OCI-LY1 (cell line): ENCODE measurements at regions not wholly inside any gene's neighbourhood (a gene's known extent, or its start where the extent isn't known, plus 50 kb on each side); places are given as distances from the start of the nearest gene placed in this dataset.

Source experiments
- H2AFZ ChIP-seq: fragments of 200-600 bp; sonication (generic), shearing (Covaris generic); 2 replicates; pipeline ENCODE4 v1.6.0; 2014; ENCODE audit warnings: antibody characterized with exemption, mild to moderate bottlenecking, low read length
- H3F3A ChIP-seq: fragments of 200-600 bp; sonication (generic), shearing (Covaris generic); 2 replicates; pipeline ENCODE4 v1.6.0; 2014; ENCODE audit warnings: mild to moderate bottlenecking, antibody characterized with exemption, low read length, moderate library complexity; ENCODE audit not compliant: insufficient read depth
- H3K27ac ChIP-seq: fragments of 200-600 bp; sonication (generic); 2 replicates; pipeline ENCODE4 v1.5.1; 2014; ENCODE audit warnings: low read length, mixed run types, mild to moderate bottlenecking, low read depth; ENCODE audit not compliant: poor library complexity, severe bottlenecking
- H3K27me3 ChIP-seq: fragments of 200-600 bp; sonication (generic); 2 replicates; pipeline ENCODE4 v1.6.0; 2014; ENCODE audit warnings: antibody characterized with exemption, mild to moderate bottlenecking, low read length, moderate library complexity; ENCODE audit not compliant: insufficient read depth
- H3K36me3 ChIP-seq: fragments of 200-600 bp; sonication (generic); 2 replicates; pipeline ENCODE4 v1.6.1; 2014; ENCODE audit warnings: mild to moderate bottlenecking, antibody characterized with exemption, low read length, moderate library complexity, mixed read lengths; ENCODE audit not compliant: insufficient read depth
- H3K4me1 ChIP-seq: fragments of 200-600 bp; sonication (generic); 2 replicates; pipeline ENCODE4 v1.5.1; 2014; ENCODE audit warnings: mild to moderate bottlenecking, low read length, moderate library complexity; ENCODE audit not compliant: insufficient read depth, severe bottlenecking
- H3K4me2 ChIP-seq: fragments of 200-600 bp; sonication (generic), shearing (Covaris generic); 2 replicates; pipeline ENCODE4 v1.6.1; 2014; ENCODE audit warnings: low read length
- H3K4me3 ChIP-seq: fragments of 200-600 bp; sonication (generic); 2 replicates; pipeline ENCODE4 v1.5.1; 2014; ENCODE audit warnings: low read length, low read depth, mild to moderate bottlenecking, mixed read lengths; ENCODE audit not compliant: poor library complexity, severe bottlenecking
- H3K79me2 ChIP-seq: fragments of 200-600 bp; shearing (Covaris generic); 2 replicates; pipeline ENCODE4 v1.6.1; 2016; ENCODE audit warnings: mixed run types, low read length, mixed read lengths; ENCODE audit not compliant: insufficient read depth
- H3K9ac ChIP-seq: fragments of 200-600 bp; sonication (generic), shearing (Covaris generic); 2 replicates; pipeline ENCODE4 v1.6.1; 2014; ENCODE audit warnings: mild to moderate bottlenecking, low read length, mixed read lengths
- H3K9me2 ChIP-seq: fragments of 200-600 bp; sonication (generic), shearing (Covaris generic); 2 replicates; pipeline ENCODE4 v1.6.1; 2014; ENCODE audit warnings: low read depth, mild to moderate bottlenecking, low read length, mixed read lengths
- H3K9me3 ChIP-seq: fragments of 200-600 bp; shearing (Covaris generic); 2 replicates; pipeline ENCODE4 v1.6.1; 2014; ENCODE audit warnings: low read length, mixed read lengths
- H4K20me1 ChIP-seq: fragments of 200-600 bp; sonication (generic), shearing (Covaris generic); 2 replicates; pipeline ENCODE4 v1.6.0; 2016; ENCODE audit warnings: mild to moderate bottlenecking, low read length; ENCODE audit not compliant: insufficient read depth
- CTCF ChIP-seq: fragments of 200-600 bp; sonication (generic), shearing (Covaris generic); IDR thresholded peaks from 2 replicates; pipeline ENCODE4 v1.5.1; 2017; ENCODE audit warnings: mild to moderate bottlenecking, antibody characterized with exemption, low read length, moderate library complexity, mixed read lengths
- EZH2 ChIP-seq: fragments of 200-600 bp; sonication (generic), shearing (Covaris generic); IDR thresholded peaks from 2 replicates; pipeline ENCODE4 v1.8.0; 2017; ENCODE audit warnings: borderline replicate concordance, mixed run types, mild to moderate bottlenecking, antibody characterized with exemption, low read length, moderate library complexity, mixed read lengths

DNA sequence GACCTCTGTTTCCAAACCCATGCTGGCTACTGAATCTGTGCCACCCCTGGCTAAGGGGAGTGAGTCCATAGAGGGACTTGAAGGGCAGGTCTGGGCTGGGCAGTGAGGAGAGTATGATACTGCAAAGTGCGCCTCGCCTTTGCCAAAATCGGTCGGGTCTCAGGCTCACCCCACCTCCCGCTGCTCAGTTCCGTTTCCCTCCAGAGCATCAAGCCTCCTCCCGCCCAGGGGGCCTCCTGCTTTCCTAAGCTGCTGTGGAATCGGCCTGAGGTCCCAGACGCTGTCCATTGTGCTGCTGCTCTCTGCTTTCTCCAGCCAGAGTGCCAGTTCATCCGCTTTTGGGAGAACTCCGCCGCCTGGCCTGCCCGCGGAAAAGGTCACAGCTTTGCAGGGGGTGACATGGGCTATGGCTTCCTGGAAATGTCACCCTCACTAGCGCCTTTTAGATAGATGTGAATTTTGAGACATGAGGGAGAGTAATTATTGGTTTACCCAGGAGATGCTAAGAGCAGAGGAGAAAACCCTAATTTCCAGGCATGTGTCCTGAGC lies 1418.4 kb downstream of the UQCRFS1 start:
- H3K9me3 ChIP-seq = peaks cover 3% of the 10 kb centered on the region; the same call in 1 of the 2 replicates
- peak overlapping the region; percentile 79 for H3K27ac ChIP-seq
- H3K4me3 ChIP-seq = peak overlapping the region; percentile 91
- no peak for TF ChIP-seq EZH2
- no peak for TF ChIP-seq CTCF
- peak overlapping the region; percentile 90 for H3K9ac ChIP-seq
- H3K4me2 ChIP-seq = peak overlapping the region; percentile 69
- H3K4me1 ChIP-seq = peaks cover 23% of the 10 kb centered on the region
- H3K36me3 ChIP-seq = peaks cover 28% of the 10 kb centered on the region
- no peaks in the 10 kb centered on the region for H3F3A ChIP-seq
- no peaks in the 10 kb centered on the region for H3K9me2 ChIP-seq
- peaks cover 57% of the 10 kb centered on the region for H3K79me2 ChIP-seq
- no peak overlapping the region for H2AFZ ChIP-seq
- H3K27me3 ChIP-seq = no peaks in the 10 kb centered on the region
- H4K20me1 ChIP-seq = no peaks in the 10 kb centered on the region

DNA sequence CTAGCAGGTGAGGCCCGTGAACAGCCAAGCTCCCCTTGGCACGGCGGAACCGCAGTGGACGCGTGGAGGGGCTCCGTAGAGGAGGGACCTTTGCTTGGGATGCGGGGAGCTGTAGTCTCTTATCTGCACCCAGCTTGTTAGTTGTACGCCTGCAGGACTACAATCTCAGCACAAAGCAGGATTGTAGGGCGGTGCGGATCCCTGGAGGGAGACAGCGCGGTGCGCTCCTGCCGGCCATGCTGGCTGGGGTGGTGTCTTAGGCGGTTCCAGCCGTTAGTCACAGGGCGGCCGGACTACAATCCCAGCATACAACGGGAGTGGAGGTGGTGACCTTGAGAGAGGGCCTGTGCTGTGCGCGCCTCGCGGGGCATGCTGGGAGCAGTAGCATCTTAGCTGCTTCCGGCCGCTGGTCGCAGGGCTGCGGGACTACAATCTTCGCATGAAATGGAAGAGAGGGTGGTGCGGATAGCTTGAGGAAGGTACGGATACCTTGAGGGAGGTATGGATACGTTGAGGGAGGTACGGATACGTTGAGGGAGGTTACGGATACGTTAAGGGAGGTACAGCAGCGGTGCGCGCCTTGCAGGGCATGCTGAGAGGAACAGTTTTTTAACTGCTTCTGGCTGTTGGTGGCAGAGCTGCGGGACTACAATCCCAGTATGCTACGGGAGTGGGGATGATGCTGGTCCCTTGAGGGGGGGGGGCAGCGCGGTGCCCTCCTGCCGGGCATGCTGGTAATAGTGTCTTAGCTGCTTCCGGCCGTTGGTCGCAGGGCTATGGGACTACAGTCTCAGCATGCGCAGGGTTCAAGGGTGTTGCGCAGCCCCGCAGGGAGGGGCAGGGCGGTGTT lies 1419.1 kb downstream of the UQCRFS1 start:
- H3K27me3 ChIP-seq = no peaks in the 10 kb centered on the region
- H3K9me3 ChIP-seq = peaks cover 3% of the 10 kb centered on the region; the same call in 1 of the 2 replicates
- peak overlapping the region; percentile 90 for H3K9ac ChIP-seq
- no peak for TF ChIP-seq CTCF
- TF ChIP-seq EZH2 = no peak
- H3K36me3 ChIP-seq = peaks cover 25% of the 10 kb centered on the region
- 0 out of 2 replicates have a peak overlapping the region, but pooled peaks have one; percentile 9 for H2AFZ ChIP-seq
- H3K9me2 ChIP-seq = no peaks in the 10 kb centered on the region
- H3K79me2 ChIP-seq = peaks cover 58% of the 10 kb centered on the region
- peak overlapping the region; percentile 91 for H3K4me3 ChIP-seq
- H4K20me1 ChIP-seq = no peaks in the 10 kb centered on the region
- H3K4me2 ChIP-seq = peak overlapping the region; percentile 69
- peak overlapping the region; percentile 79 for H3K27ac ChIP-seq
- H3K4me1 ChIP-seq = peaks cover 23% of the 10 kb centered on the region
- H3F3A ChIP-seq = no peaks in the 10 kb centered on the region

- no peaks in the 10 kb centered on the region for H4K20me1 ChIP-seq
- H3F3A ChIP-seq = no peaks in the 10 kb centered on the region
- peaks cover 63% of the 10 kb centered on the region for H3K79me2 ChIP-seq
- H3K27me3 ChIP-seq = no peaks in the 10 kb centered on the region
- H3K36me3 ChIP-seq = peaks cover 23% of the 10 kb centered on the region
- H2AFZ ChIP-seq = 0 out of 2 replicates have a peak overlapping the region, but pooled peaks have one; percentile 9
- H3K27ac ChIP-seq = peak overlapping the region; percentile 79
- no peaks in the 10 kb centered on the region for H3K9me2 ChIP-seq
- TF ChIP-seq EZH2 = no peak
- H3K9ac ChIP-seq = peak overlapping the region; percentile 90
- H3K4me1 ChIP-seq = peaks cover 23% of the 10 kb centered on the region
- H3K4me3 ChIP-seq = peak overlapping the region; percentile 91
- H3K9me3 ChIP-seq = peaks cover 3% of the 10 kb centered on the region; the same call in 1 of the 2 replicates
- peak overlapping the region; percentile 69 for H3K4me2 ChIP-seq
These were observed 1419.8 kb downstream of the UQCRFS1 start for GRCh38 chr19:27793128-27793643.
